HG03354 (cell line): ENCODE measurements at regions not wholly inside any gene's neighbourhood (a gene's known extent, or its start where the extent isn't known, plus 50 kb on each side); places are given as distances from the start of the nearest gene placed in this dataset.

Source experiments
- ATAC-seq: cut with Tn5 transposase; IDR thresholded peaks from one replicate; pipeline ENCODE4 v1.9.1; 2021; ENCODE audit warnings: mild to moderate bottlenecking; ENCODE audit not compliant: unreplicated experiment, poor library complexity, severe bottlenecking

GRCh38 chr2:77995161-77995560 lies 473.0 kb upstream of the LRRTM4 start:
- no peak for ATAC-seq

GRCh38 chr2:77999376-77999775 lies 477.2 kb upstream of the LRRTM4 start:
- ATAC-seq = no peak

GRCh38 chr2:78009289-78009688 lies 487.1 kb upstream of the LRRTM4 start:
- no peak for ATAC-seq

- ATAC-seq = no peak
These were observed 489.1 kb upstream of the LRRTM4 start for GRCh38 chr2:78011251-78011650.

- ATAC-seq = no peak
These were observed 498.3 kb upstream of the LRRTM4 start for GRCh38 chr2:78020491-78020890.

GRCh38 chr2:78023356-78023755 lies 501.2 kb upstream of the LRRTM4 start:
- no peak for ATAC-seq

- ATAC-seq = no peak
These were observed 502.8 kb upstream of the LRRTM4 start for GRCh38 chr2:78024996-78025395.

- ATAC-seq = no peak
These were observed 507.3 kb upstream of the LRRTM4 start for GRCh38 chr2:78029392-78029995.

GRCh38 chr2:78034706-78035105 lies 512.5 kb upstream of the LRRTM4 start:
- ATAC-seq = no peak

GRCh38 chr2:78035804-78036203 lies 513.6 kb upstream of the LRRTM4 start:
- ATAC-seq = no peak

- ATAC-seq = no peak
These were observed 529.3 kb upstream of the LRRTM4 start for GRCh38 chr2:78051480-78051879.

GRCh38 chr2:78056976-78057375 lies 534.8 kb upstream of the LRRTM4 start:
- ATAC-seq = no peak

- no peak for ATAC-seq
These were observed 539.1 kb upstream of the LRRTM4 start for GRCh38 chr2:78061301-78061700.

- no peak for ATAC-seq
These were observed 539.6 kb upstream of the LRRTM4 start for GRCh38 chr2:78061732-78062131.

- no peak for ATAC-seq
These were observed 541.3 kb upstream of the LRRTM4 start for GRCh38 chr2:78063246-78064020.

GRCh38 chr2:78065366-78065765 lies 543.2 kb upstream of the LRRTM4 start:
- no peak for ATAC-seq

GRCh38 chr2:78068808-78069207 lies 546.6 kb upstream of the LRRTM4 start:
- no peak for ATAC-seq

- no peak for ATAC-seq
These were observed 548.5 kb upstream of the LRRTM4 start for GRCh38 chr2:78070693-78071092.

- ATAC-seq = no peak
These were observed 555.5 kb upstream of the LRRTM4 start for GRCh38 chr2:78077633-78078032.

GRCh38 chr2:78082555-78082954 lies 560.4 kb upstream of the LRRTM4 start:
- no peak for ATAC-seq

- no peak for ATAC-seq
These were observed 571.3 kb upstream of the LRRTM4 start for GRCh38 chr2:78093436-78093835.

- no peak for ATAC-seq
These were observed 587.1 kb upstream of the LRRTM4 start for GRCh38 chr2:78109272-78109671.
